HG02884 (cell line): ENCODE measurements at regions not wholly inside any gene's neighbourhood (a gene's known extent, or its start where the extent isn't known, plus 50 kb on each side); places are given as distances from the start of the nearest gene placed in this dataset.
"Not testable (repeated sequence)": the region's sequence is repeated elsewhere in the genome, so short reads cannot be mapped to it uniquely, and the experiment has no call there.

ENCODE experiments used
- ATAC-seq: cut with Tn5 transposase; IDR thresholded peaks from one replicate; pipeline ENCODE4 v1.9.1; 2021; ENCODE audit warnings: mild to moderate bottlenecking, moderate library complexity; ENCODE audit not compliant: unreplicated experiment

GRCh38 chr1:148386617-148387016 lies 96.5 kb downstream of the PPIAL4G start:
- ATAC-seq = no peak

GRCh38 chr1:148386031-148386398 lies 97.1 kb downstream of the PPIAL4G start:
- ATAC-seq = not testable (repeated sequence)

- ATAC-seq = no peak
These were observed 97.6 kb downstream of the PPIAL4G start for GRCh38 chr1:148385371-148386030.

- no peak for ATAC-seq
These were observed 99.1 kb downstream of the PPIAL4G start for GRCh38 chr1:148383966-148384365.

- ATAC-seq = no peak
These were observed 103.4 kb downstream of the PPIAL4G start for GRCh38 chr1:148379697-148380096.

GRCh38 chr1:148379170-148379500 lies 104.0 kb downstream of the PPIAL4G start:
- ATAC-seq = no peak

- ATAC-seq = not testable (repeated sequence)
These were observed 105.1 kb downstream of the PPIAL4G start for GRCh38 chr1:148377992-148378391.

- not testable (repeated sequence) for ATAC-seq
These were observed 106.1 kb downstream of the PPIAL4G start for GRCh38 chr1:148377045-148377444.

- ATAC-seq = no peak
These were observed 109.0 kb downstream of the PPIAL4G start for GRCh38 chr1:148374101-148374500.

- no peak for ATAC-seq
These were observed 109.7 kb downstream of the PPIAL4G start for GRCh38 chr1:148373192-148373925.

GRCh38 chr1:148372731-148373130 lies 110.4 kb downstream of the PPIAL4G start:
- ATAC-seq = no peak

- ATAC-seq = not testable (repeated sequence)
These were observed 110.9 kb downstream of the PPIAL4G start for GRCh38 chr1:148372051-148372726.

- ATAC-seq = not testable (repeated sequence)
These were observed 111.5 kb downstream of the PPIAL4G start for GRCh38 chr1:148371551-148371994.

- ATAC-seq = not testable (repeated sequence)
These were observed 112.4 kb downstream of the PPIAL4G start for GRCh38 chr1:148370661-148371060.

- no peak for ATAC-seq
These were observed 115.5 kb downstream of the PPIAL4G start for GRCh38 chr1:148367596-148367995.

GRCh38 chr1:148366136-148366753 lies 116.9 kb downstream of the PPIAL4G start:
- ATAC-seq = not testable (repeated sequence)

- not testable (repeated sequence) for ATAC-seq
These were observed 118.0 kb downstream of the PPIAL4G start for GRCh38 chr1:148365151-148365550.

- not testable (repeated sequence) for ATAC-seq
These were observed 119.1 kb downstream of the PPIAL4G start for GRCh38 chr1:148363979-148364378.

- no peak for ATAC-seq
These were observed 119.7 kb downstream of the PPIAL4G start for GRCh38 chr1:148363439-148363810.

- ATAC-seq = no peak
These were observed 120.3 kb downstream of the PPIAL4G start for GRCh38 chr1:148362626-148363438.

GRCh38 chr1:148362216-148362611 lies 120.9 kb downstream of the PPIAL4G start:
- ATAC-seq = no peak
